IMR-90 (cell line): ENCODE measurements at regions not wholly inside any gene's neighbourhood (a gene's known extent, or its start where the extent isn't known, plus 50 kb on each side); places are given as distances from the start of the nearest gene placed in this dataset.

Experiments used
- ATAC-seq: fragments of 200-7000 bp; cut with Tn5 transposase; 2 replicates; pipeline ENCODE4 v1.9.1; 2020; ENCODE audit warnings: low read depth, mild to moderate bottlenecking, moderate library complexity
- BruUV-seq: library from RNA; stranded (reverse); fragments of 400-500 nt; replicated peaks from 2 replicates; lab custom pipeline; 2021; lab: Mats Ljungman, UMichigan
- CTCF ChIA-PET: fragments of 300-600 bp; formaldehyde crosslinking; extraction: SDS; loops from one replicate; lab custom pipeline; 2021; ENCODE audit warnings: antibody characterized with exemption; lab: Yijun Ruan, JAX
- POLR2A ChIA-PET: fragments of 300-600 bp; sonication (Branson Sonifier 250); formaldehyde crosslinking; loops from one replicate; lab custom pipeline; 2022; ENCODE audit warnings: antibody characterized with exemption; ENCODE audit not compliant: unreplicated experiment; lab: Charles Lee
- DNase-seq: peaks from one replicate; pipeline ENCODE4 v3.0.0; 2013
- H2AFZ ChIP-seq: replicated peaks from 2 replicates; pipeline ENCODE3; 2013; ENCODE audit warnings: low read length, mild to moderate bottlenecking; ENCODE audit not compliant: poor library complexity
- H2AK5ac ChIP-seq: 2 replicates; pipeline ENCODE4 v1.6.1; 2013; ENCODE audit warnings: low read depth, low read length, inconsistent platforms
- H2AK9ac ChIP-seq: replicated peaks from 2 replicates; pipeline ENCODE3; 2013; ENCODE audit warnings: mild to moderate bottlenecking, low read depth, low read length, moderate library complexity; ENCODE audit not compliant: poor library complexity
- H2BK120ac ChIP-seq: 2 replicates; pipeline ENCODE4 v1.6.1; 2013; ENCODE audit warnings: low read depth, low read length, inconsistent platforms
- H2BK15ac ChIP-seq: 3 replicates; pipeline ENCODE4 v1.6.1; 2013; ENCODE audit warnings: low read depth, low read length, inconsistent platforms
- H2BK20ac ChIP-seq: 2 replicates; pipeline ENCODE4 v1.6.1; 2013; ENCODE audit warnings: low read depth, mild to moderate bottlenecking, inconsistent platforms, low read length, moderate library complexity
- H2BK5ac ChIP-seq: 2 replicates; pipeline ENCODE4 v1.6.1; 2013; ENCODE audit warnings: mild to moderate bottlenecking, low read depth, low read length, inconsistent platforms; ENCODE audit not compliant: poor library complexity, severe bottlenecking
- H3K14ac ChIP-seq: replicated peaks from 2 replicates; pipeline ENCODE4 v1.6.1; 2013; ENCODE audit warnings: low read depth, low read length, inconsistent platforms
- H3K18ac ChIP-seq: 2 replicates; pipeline ENCODE4 v1.6.1; 2013; ENCODE audit warnings: low read depth, low read length, control low read depth
- H3K23ac ChIP-seq: 2 replicates; pipeline ENCODE4 v1.6.1; 2013; ENCODE audit warnings: low read depth, low read length, inconsistent platforms
- H3K27ac ChIP-seq: 2 replicates; pipeline ENCODE4 v1.5.1; 2013; ENCODE audit warnings: mild to moderate bottlenecking, control low read depth, low read length; ENCODE audit not compliant: insufficient read depth
- H3K27me3 ChIP-seq: 2 replicates; pipeline ENCODE4 v1.6.1; 2013; ENCODE audit warnings: low read length; ENCODE audit not compliant: control insufficient read depth, insufficient read depth
- H3K36me3 ChIP-seq: 2 replicates; pipeline ENCODE4 v1.6.1; 2013; ENCODE audit warnings: low read length, mixed read lengths; ENCODE audit not compliant: control insufficient read depth, insufficient read depth
- H3K4ac ChIP-seq: 2 replicates; pipeline ENCODE4 v1.6.1; 2013; ENCODE audit warnings: low read depth, low read length, inconsistent platforms
- H3K4me1 ChIP-seq: 2 replicates; pipeline ENCODE4 v1.6.1; 2013; ENCODE audit warnings: low read length, mixed read lengths; ENCODE audit not compliant: control insufficient read depth, insufficient read depth
- H3K4me2 ChIP-seq: 2 replicates; pipeline ENCODE4 v1.6.1; 2013; ENCODE audit warnings: low read depth, mild to moderate bottlenecking, control low read depth, low read length, moderate library complexity
- H3K4me3 ChIP-seq: 2 replicates; pipeline ENCODE4 v1.5.1; 2013; ENCODE audit warnings: low read depth, mild to moderate bottlenecking, control low read depth, low read length, moderate library complexity; ENCODE audit not compliant: insufficient read depth
- H3K56ac ChIP-seq: 2 replicates; pipeline ENCODE4 v1.6.1; 2013; ENCODE audit warnings: low read length, inconsistent platforms; ENCODE audit not compliant: insufficient read depth; ENCODE audit errors: extremely low read depth
- H3K79me1 ChIP-seq, 2 experiments: 2 replicates each; pipeline ENCODE4 v1.6.1; 2013; ENCODE audit warnings: low read length in 2 of 2, inconsistent platforms in 1 of 2, low read depth in 1 of 2
- H3K9ac ChIP-seq: 2 replicates; pipeline ENCODE4 v1.6.1; 2013; ENCODE audit warnings: low read depth, low read length, control low read depth
- H3K9me1 ChIP-seq: 2 replicates; pipeline ENCODE4 v1.6.1; 2013; ENCODE audit warnings: low read length, inconsistent platforms; ENCODE audit not compliant: insufficient read depth
- H3K9me3 ChIP-seq: 2 replicates; pipeline ENCODE4 v1.6.1; 2013; ENCODE audit warnings: low read length; ENCODE audit not compliant: control insufficient read depth, insufficient read depth
- H4K20me1 ChIP-seq: 2 replicates; pipeline ENCODE4 v1.6.1; 2013; ENCODE audit warnings: low read length, inconsistent platforms; ENCODE audit not compliant: insufficient read depth
- H4K5ac ChIP-seq: 2 replicates; pipeline ENCODE4 v1.6.1; 2013; ENCODE audit warnings: mild to moderate bottlenecking, low read depth, low read length, control low read depth
- H4K8ac ChIP-seq, 2 experiments: 2 replicates each; pipeline ENCODE4 v1.6.1; 2013; ENCODE audit warnings: low read depth in 2 of 2, low read length in 2 of 2, control low read depth in 1 of 2, inconsistent platforms in 1 of 2
- H4K91ac ChIP-seq: 2 replicates; pipeline ENCODE4 v1.6.1; 2013; ENCODE audit warnings: low read depth, low read length, inconsistent platforms; ENCODE audit not compliant: insufficient read depth
- BHLHE40 ChIP-seq: fragments of 150-350 bp; IDR thresholded peaks from 2 replicates; pipeline ENCODE4 v1.6.1; 2016; ENCODE audit warnings: mild to moderate bottlenecking, low read depth, low read length
- CEBPB ChIP-seq: IDR thresholded peaks from 2 replicates; pipeline ENCODE4 v1.6.1; 2012; ENCODE audit warnings: low read depth, low read length, improper control_type of control experiment
- FOS ChIP-seq: fragments of 150-350 bp; IDR thresholded peaks from 2 replicates; pipeline ENCODE4 v1.6.1; 2016; ENCODE audit warnings: low read depth, low read length
- MAFK ChIP-seq: IDR thresholded peaks from 2 replicates; pipeline ENCODE4 v1.6.1; 2012; ENCODE audit warnings: low read depth, low read length, improper control_type of control experiment
- MAZ ChIP-seq: IDR thresholded peaks from 2 replicates; pipeline ENCODE4 v1.6.1; 2012; ENCODE audit warnings: low read depth, mild to moderate bottlenecking, low read length, improper control_type of control experiment, moderate library complexity, borderline replicate concordance
- MXI1 ChIP-seq: IDR thresholded peaks from 2 replicates; pipeline ENCODE4 v1.6.1; 2012; ENCODE audit warnings: low read depth, mild to moderate bottlenecking, low read length, moderate library complexity, borderline replicate concordance
- POLR2A ChIP-seq: IDR thresholded peaks from 2 replicates; pipeline ENCODE4 v1.6.1; 2012; ENCODE audit warnings: mild to moderate bottlenecking, low read depth, low read length
- RAD21 ChIP-seq: IDR thresholded peaks from 2 replicates; pipeline ENCODE4 v1.6.1; 2012; ENCODE audit warnings: low read length, improper control_type of control experiment
- RFX5 ChIP-seq: IDR thresholded peaks from 2 replicates; pipeline ENCODE4 v1.8.0; 2012; ENCODE audit warnings: low read depth, mild to moderate bottlenecking, low read length, moderate library complexity
- SMC3 ChIP-seq: fragments of 150-350 bp; IDR thresholded peaks from 2 replicates; pipeline ENCODE4 v1.6.1; 2016; ENCODE audit warnings: low read depth, mild to moderate bottlenecking, antibody characterized with exemption, low read length, moderate library complexity
- WGBS, 2 experiments: methylation state at CpG; one replicate each; pipeline versions ENCODE4 v1.1.5 to v1.1.7; 2013; ENCODE audit warnings: missing lambda C conversion rate in 2 of 2; ENCODE audit not compliant: insufficient read length in 1 of 2; ENCODE audit errors: extremely low coverage in 2 of 2; 5-methylcytosine and 5-hydroxymethylcytosine counted together
- dilution Hi-C: fragments of 300-500 bp; cut with HindIII; formaldehyde crosslinking; loops from one replicate; pipeline ENCODE4 v1.14.3; 2018; ENCODE audit warnings: low sequenced_read_pairs; ENCODE audit not compliant: unreplicated experiment
- in situ Hi-C: fragments of 300-500 bp; cut with MboI; formaldehyde crosslinking; loops from 3 replicates; pipeline ENCODE4 v1.14.3; 2019; ENCODE audit warnings: low sequenced_read_pairs, inconsistent platforms, mixed read lengths
- intact Hi-C: fragments of 100-400 bp; cut with micrococcal nuclease; formaldehyde crosslinking; loops from 2 replicates; pipeline ENCODE4 v1.10.0; 2022
- TF ChIP-seq, protein P1 (sequence below): fragments of 150-350 bp; IDR thresholded peaks from 2 replicates; pipeline ENCODE4 v1.6.1; 2016; ENCODE audit warnings: low read depth, mild to moderate bottlenecking, low read length, moderate library complexity, borderline replicate concordance
- TF ChIP-seq, protein P2 (sequence below): conservative IDR thresholded peaks from 2 replicates; pipeline ENCODE4 v1.5.1; 2012; ENCODE audit warnings: mild to moderate bottlenecking, low read depth, low read length, improper control_type of control experiment
- TF ChIP-seq, protein P3 (sequence below): fragments of 150-350 bp; IDR thresholded peaks from 2 replicates; pipeline ENCODE4 v1.6.1; 2017; ENCODE audit warnings: mild to moderate bottlenecking, antibody characterized with exemption, low read length, low read depth

DNA sequence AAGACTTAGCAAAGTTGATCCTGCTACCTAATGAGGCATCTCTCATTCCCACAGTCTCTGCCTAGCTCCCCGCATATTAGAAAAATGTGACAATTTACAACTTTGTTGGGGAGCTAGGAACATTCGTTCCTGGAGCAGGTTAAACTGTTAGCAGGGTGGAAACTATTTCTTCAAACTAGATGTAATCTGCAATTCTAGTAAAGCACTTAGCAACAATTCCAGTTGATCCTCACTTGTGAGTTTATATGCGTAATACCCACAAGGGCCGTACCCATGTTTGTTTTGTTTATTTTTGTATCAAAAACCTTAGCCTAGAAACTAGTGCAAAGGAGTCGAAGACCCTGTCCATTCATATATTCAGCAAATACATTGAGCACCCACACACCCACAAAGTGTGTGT is 175.8 kb upstream of the DMAC1 start:
- Histone ChIP-seq H2BK20ac (no peak overlapping the region), H2BK5ac (no peak overlapping the region), H2AFZ (no peak overlapping the region), H2BK120ac (no peak overlapping the region), H3K14ac (no peak overlapping the region), H4K91ac (no peak overlapping the region), H2AK5ac (no peak overlapping the region), H3K9me3 (peaks cover 1% of the 10 kb centered on the region), H3K23ac (no peak overlapping the region), H4K8ac (no peak overlapping the region), H3K4ac (no peak overlapping the region), H2BK15ac (no peak overlapping the region), H3K4me3 (no peak overlapping the region), H3K27ac (no peak overlapping the region), H3K9ac (no peak overlapping the region), H3K36me3 (no peaks in the 10 kb centered on the region), H3K4me2 (no peak overlapping the region), H3K56ac (no peak overlapping the region), H3K9me1 (no peaks in the 10 kb centered on the region), H3K4me1 (no peaks in the 10 kb centered on the region), H3K27me3 (no peaks in the 10 kb centered on the region), H4K20me1 (no peaks in the 10 kb centered on the region), H2AK9ac (no peak overlapping the region), H3K79me1 (no peaks in the 10 kb centered on the region), H4K5ac (no peak overlapping the region), H3K18ac (no peak overlapping the region)
- POLR2A ChIA-PET, result no interaction called here
- intact Hi-C loops, result no loop called here
- CTCF ChIA-PET, result no interaction called here
- BruUV-seq, result no TSS peak
- DNase-seq (no peak), ATAC-seq (no peak)
- dilution Hi-C loops, result no loop called here
- in situ Hi-C loops, result no loop called here
- no CpG with 5 or more reads among the region's 5 CpGs for WGBS, 2 experiments
- TF ChIP-seq BHLHE40 (no peak), MAZ (no peak), FOS (no peak), SMC3 (no peak), MXI1 (no peak), POLR2A (no peak), CEBPB (no peak), RAD21 (no peak), MAFK (no peak), RFX5 (no peak)
- TF ChIP-seq, protein P1, sequence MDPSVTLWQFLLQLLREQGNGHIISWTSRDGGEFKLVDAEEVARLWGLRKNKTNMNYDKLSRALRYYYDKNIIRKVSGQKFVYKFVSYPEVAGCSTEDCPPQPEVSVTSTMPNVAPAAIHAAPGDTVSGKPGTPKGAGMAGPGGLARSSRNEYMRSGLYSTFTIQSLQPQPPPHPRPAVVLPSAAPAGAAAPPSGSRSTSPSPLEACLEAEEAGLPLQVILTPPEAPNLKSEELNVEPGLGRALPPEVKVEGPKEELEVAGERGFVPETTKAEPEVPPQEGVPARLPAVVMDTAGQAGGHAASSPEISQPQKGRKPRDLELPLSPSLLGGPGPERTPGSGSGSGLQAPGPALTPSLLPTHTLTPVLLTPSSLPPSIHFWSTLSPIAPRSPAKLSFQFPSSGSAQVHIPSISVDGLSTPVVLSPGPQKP, result no peak
- TF ChIP-seq, protein P2, sequence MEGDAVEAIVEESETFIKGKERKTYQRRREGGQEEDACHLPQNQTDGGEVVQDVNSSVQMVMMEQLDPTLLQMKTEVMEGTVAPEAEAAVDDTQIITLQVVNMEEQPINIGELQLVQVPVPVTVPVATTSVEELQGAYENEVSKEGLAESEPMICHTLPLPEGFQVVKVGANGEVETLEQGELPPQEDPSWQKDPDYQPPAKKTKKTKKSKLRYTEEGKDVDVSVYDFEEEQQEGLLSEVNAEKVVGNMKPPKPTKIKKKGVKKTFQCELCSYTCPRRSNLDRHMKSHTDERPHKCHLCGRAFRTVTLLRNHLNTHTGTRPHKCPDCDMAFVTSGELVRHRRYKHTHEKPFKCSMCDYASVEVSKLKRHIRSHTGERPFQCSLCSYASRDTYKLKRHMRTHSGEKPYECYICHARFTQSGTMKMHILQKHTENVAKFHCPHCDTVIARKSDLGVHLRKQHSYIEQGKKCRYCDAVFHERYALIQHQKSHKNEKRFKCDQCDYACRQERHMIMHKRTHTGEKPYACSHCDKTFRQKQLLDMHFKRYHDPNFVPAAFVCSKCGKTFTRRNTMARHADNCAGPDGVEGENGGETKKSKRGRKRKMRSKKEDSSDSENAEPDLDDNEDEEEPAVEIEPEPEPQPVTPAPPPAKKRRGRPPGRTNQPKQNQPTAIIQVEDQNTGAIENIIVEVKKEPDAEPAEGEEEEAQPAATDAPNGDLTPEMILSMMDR, result no peak
- TF ChIP-seq, protein P3, sequence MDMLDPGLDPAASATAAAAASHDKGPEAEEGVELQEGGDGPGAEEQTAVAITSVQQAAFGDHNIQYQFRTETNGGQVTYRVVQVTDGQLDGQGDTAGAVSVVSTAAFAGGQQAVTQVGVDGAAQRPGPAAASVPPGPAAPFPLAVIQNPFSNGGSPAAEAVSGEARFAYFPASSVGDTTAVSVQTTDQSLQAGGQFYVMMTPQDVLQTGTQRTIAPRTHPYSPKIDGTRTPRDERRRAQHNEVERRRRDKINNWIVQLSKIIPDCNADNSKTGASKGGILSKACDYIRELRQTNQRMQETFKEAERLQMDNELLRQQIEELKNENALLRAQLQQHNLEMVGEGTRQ, result no peak
